CD14-positive monocyte (primary cell): ENCODE measurements at regions not wholly inside any gene's neighbourhood (a gene's known extent, or its start where the extent isn't known, plus 50 kb on each side); places are given as distances from the start of the nearest gene placed in this dataset.

Experiments
- DNase-seq, 3 donors: peaks; one replicate each; pipeline ENCODE4 v3.0.0-alpha.2; 2011 to 2022
- H2AFZ ChIP-seq: 2 replicates; pipeline ENCODE4 v1.6.0; 2012; ENCODE audit warnings: mild to moderate bottlenecking, low read depth, low read length, inconsistent platforms; ENCODE audit not compliant: insufficient read depth, poor library complexity, severe bottlenecking
- H3K27ac ChIP-seq, 2 donors: 1 replicate in 1 of 2; 2 replicates in 1 of 2; pipeline ENCODE4 v1.5.1; 2012 to 2013; ENCODE audit warnings: low read length in 2 of 2, control low read depth in 1 of 2, inconsistent platforms in 1 of 2, low read depth in 1 of 2, mild to moderate bottlenecking in 1 of 2
- H3K27me3 ChIP-seq, 2 donors: one replicate each; pipeline versions ENCODE4 v1.6.0 to v1.6.1; 2011 to 2013; ENCODE audit warnings: low read length in 2 of 2; ENCODE audit not compliant: control insufficient read depth in 2 of 2, insufficient read depth in 2 of 2
- H3K36me3 ChIP-seq, 2 donors: replicated peaks in 1 of 2; 1 replicate in 1 of 2; 2 replicates in 1 of 2; pipeline versions ENCODE4 v1.5.1 to v1.6.1; 2012 to 2013; ENCODE audit warnings: low read length in 2 of 2, control low read depth in 1 of 2, inconsistent platforms in 1 of 2, mild to moderate bottlenecking in 1 of 2; ENCODE audit not compliant: insufficient read depth in 2 of 2, control insufficient read depth in 1 of 2
- H3K4me1 ChIP-seq, 2 donors: 1 replicate in 1 of 2; 2 replicates in 1 of 2; pipeline versions ENCODE4 v1.5.1 to v1.6.1; 2012 to 2013; ENCODE audit warnings: low read length in 2 of 2, control low read depth in 1 of 2, inconsistent platforms in 1 of 2, mild to moderate bottlenecking in 1 of 2, moderate library complexity in 1 of 2; ENCODE audit not compliant: insufficient read depth in 2 of 2, control insufficient read depth in 1 of 2
- H3K4me2 ChIP-seq: replicated peaks from 2 replicates; pipeline ENCODE3; 2012; ENCODE audit warnings: low read length, moderate library complexity, mild to moderate bottlenecking; ENCODE audit not compliant: poor library complexity, severe bottlenecking; ENCODE audit errors: extremely low read depth
- H3K4me3 ChIP-seq, 3 experiments: fragments of 200-600 bp in 1 of 3; sonication (generic) in 1 of 3; replicated peaks in 1 of 3; 1 replicate in 2 of 3; 2 replicates in 1 of 3; pipeline ENCODE4 v1.5.1; 2011 to 2013; ENCODE audit warnings: low read length in 3 of 3, mild to moderate bottlenecking in 3 of 3, control low read depth in 2 of 3, low read depth in 2 of 3, inconsistent platforms in 1 of 3, moderate library complexity in 1 of 3
- H3K79me2 ChIP-seq: 2 replicates; pipeline ENCODE4 v1.6.0; 2012; ENCODE audit warnings: mild to moderate bottlenecking, control low read depth, inconsistent platforms, low read length, moderate library complexity; ENCODE audit not compliant: insufficient read depth
- H3K9ac ChIP-seq: 2 replicates; pipeline ENCODE4 v1.6.0; 2017; ENCODE audit warnings: low read length, mild to moderate bottlenecking; ENCODE audit not compliant: insufficient read depth, poor library complexity, severe bottlenecking
- H3K9me3 ChIP-seq, 2 donors: replicated peaks in 1 of 2; 1 replicate in 1 of 2; 2 replicates in 1 of 2; pipeline versions ENCODE4 v1.5.1 to v1.6.1; 2012 to 2013; ENCODE audit warnings: low read length in 2 of 2, control low read depth in 1 of 2; ENCODE audit not compliant: control insufficient read depth in 1 of 2, insufficient read depth in 1 of 2
- H4K20me1 ChIP-seq: 2 replicates; pipeline ENCODE4 v1.6.0; 2012; ENCODE audit warnings: mild to moderate bottlenecking, low read length, control low read depth, moderate library complexity; ENCODE audit not compliant: insufficient read depth
- H3K27ac Mint-ChIP-seq, 7 donors: one replicate each; pipeline ENCODE4 v1.8.0; 2020; ENCODE audit warnings: mild to moderate bottlenecking in 7 of 7, mixed read lengths in 7 of 7, moderate library complexity in 6 of 7, inconsistent platforms in 2 of 7
- H3K27me3 Mint-ChIP-seq, 3 donors: one replicate each; pipeline ENCODE4 v1.8.0; 2021 to 2022; ENCODE audit warnings: low read depth in 3 of 3, mild to moderate bottlenecking in 3 of 3, mixed read lengths in 3 of 3, moderate library complexity in 3 of 3, inconsistent platforms in 1 of 3
- H3K36me3 Mint-ChIP-seq, 2 donors: one replicate each; pipeline ENCODE4 v1.8.0; 2020; ENCODE audit warnings: mixed read lengths in 2 of 2, inconsistent platforms in 1 of 2, mild to moderate bottlenecking in 1 of 2
- H3K4me1 Mint-ChIP-seq: one replicate; pipeline ENCODE4 v1.8.0; 2020; ENCODE audit warnings: mild to moderate bottlenecking, mixed read lengths
- H3K4me3 Mint-ChIP-seq, 2 donors: one replicate each; pipeline ENCODE4 v1.8.0; 2020; ENCODE audit warnings: mild to moderate bottlenecking in 2 of 2, mixed read lengths in 2 of 2, moderate library complexity in 1 of 2
- H3K9me3 Mint-ChIP-seq, 7 donors: one replicate each; pipeline ENCODE4 v1.8.0; 2020 to 2022; ENCODE audit warnings: mixed read lengths in 7 of 7, mild to moderate bottlenecking in 6 of 7, moderate library complexity in 6 of 7, inconsistent platforms in 2 of 7
- WGBS: methylation state at CpG from one replicate; pipeline ENCODE4 v1.1.5; 2013; ENCODE audit warnings: missing lambda C conversion rate; ENCODE audit not compliant: insufficient coverage; 5-methylcytosine and 5-hydroxymethylcytosine counted together
- intact Hi-C, 2 donors: fragments of 100-400 bp; cut with micrococcal nuclease; formaldehyde crosslinking; loops; one replicate each; pipeline versions ENCODE4 v1.15.0 to v1.15.1; 2023
- TF ChIP-seq, protein P1 (sequence below): fragments of 200-600 bp; IDR thresholded peaks from one replicate; pipeline ENCODE4 v1.8.0; 2022; ENCODE audit warnings: antibody characterized with exemption, mild to moderate bottlenecking

DNA sequence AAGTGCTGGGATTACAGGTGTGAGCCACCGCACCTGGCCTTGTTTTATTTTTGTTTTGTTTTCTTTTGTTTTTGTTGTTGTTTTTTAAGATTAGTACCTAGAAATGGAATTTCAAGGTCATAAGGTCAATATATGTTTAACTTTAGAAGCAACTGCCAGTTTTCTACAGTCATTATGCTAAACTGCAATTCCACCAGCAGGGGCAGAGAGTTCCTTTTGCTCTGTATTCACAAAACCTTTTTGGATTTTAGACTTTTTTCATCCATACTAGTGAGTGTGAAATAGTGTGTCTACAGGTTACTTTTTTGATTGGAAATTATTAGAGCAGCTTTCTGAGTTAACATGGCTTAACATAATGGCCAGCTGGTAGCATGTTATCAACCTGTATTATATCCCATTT is 580.6 kb downstream of the TRIML1 start:
- Mint-ChIP-seq H3K27ac (no peak overlapping the region), H3K27me3 (peaks cover 0 to 2% (median 0%) of the 10 kb centered on the region in 3 donors), H3K9me3 (peaks cover 0 to 17% (median 4%) of the 10 kb centered on the region in 7 donors), H3K4me1 (no peaks in the 10 kb centered on the region), H3K4me3 (no peak overlapping the region), H3K36me3 (no peaks in the 10 kb centered on the region)
- Histone ChIP-seq H3K4me1 (no peaks in the 10 kb centered on the region), H3K79me2 (no peaks in the 10 kb centered on the region), H2AFZ (no peak overlapping the region), H3K36me3 (no peaks in the 10 kb centered on the region), H3K4me3 (no peak overlapping the region), H4K20me1 (no peaks in the 10 kb centered on the region), H3K27ac (no peak overlapping the region), H3K4me2 (no peak overlapping the region), H3K27me3 (no peaks in the 10 kb centered on the region), H3K9ac (no peak overlapping the region), H3K9me3 (peaks cover 3 to 16% of the 10 kb centered on the region in 2 donors)
- TF ChIP-seq, protein P1, sequence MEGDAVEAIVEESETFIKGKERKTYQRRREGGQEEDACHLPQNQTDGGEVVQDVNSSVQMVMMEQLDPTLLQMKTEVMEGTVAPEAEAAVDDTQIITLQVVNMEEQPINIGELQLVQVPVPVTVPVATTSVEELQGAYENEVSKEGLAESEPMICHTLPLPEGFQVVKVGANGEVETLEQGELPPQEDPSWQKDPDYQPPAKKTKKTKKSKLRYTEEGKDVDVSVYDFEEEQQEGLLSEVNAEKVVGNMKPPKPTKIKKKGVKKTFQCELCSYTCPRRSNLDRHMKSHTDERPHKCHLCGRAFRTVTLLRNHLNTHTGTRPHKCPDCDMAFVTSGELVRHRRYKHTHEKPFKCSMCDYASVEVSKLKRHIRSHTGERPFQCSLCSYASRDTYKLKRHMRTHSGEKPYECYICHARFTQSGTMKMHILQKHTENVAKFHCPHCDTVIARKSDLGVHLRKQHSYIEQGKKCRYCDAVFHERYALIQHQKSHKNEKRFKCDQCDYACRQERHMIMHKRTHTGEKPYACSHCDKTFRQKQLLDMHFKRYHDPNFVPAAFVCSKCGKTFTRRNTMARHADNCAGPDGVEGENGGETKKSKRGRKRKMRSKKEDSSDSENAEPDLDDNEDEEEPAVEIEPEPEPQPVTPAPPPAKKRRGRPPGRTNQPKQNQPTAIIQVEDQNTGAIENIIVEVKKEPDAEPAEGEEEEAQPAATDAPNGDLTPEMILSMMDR, result no peak
- DNase-seq, result no peak
- WGBS, result 100% methylated on average over 1 of the region's 1 CpG
- intact Hi-C loops, result no loop called here

- no peak overlapping the region for H3K4me3 Mint-ChIP-seq
- H3K9me3 Mint-ChIP-seq, result peaks cover 0 to 21% (median 3%) of the 10 kb centered on the region in 7 donors
- Histone ChIP-seq H3K4me1 (no peaks in the 10 kb centered on the region), H3K9me3 (peaks cover 5 to 18% of the 10 kb centered on the region in 2 donors), H3K79me2 (no peaks in the 10 kb centered on the region), H3K27ac (no peak overlapping the region), H3K27me3 (no peaks in the 10 kb centered on the region), H2AFZ (no peak overlapping the region), H3K4me3 (no peak overlapping the region), H3K9ac (no peak overlapping the region), H3K36me3 (no peaks in the 10 kb centered on the region), H3K4me2 (no peak overlapping the region), H4K20me1 (no peaks in the 10 kb centered on the region)
- H3K4me1 Mint-ChIP-seq, result no peaks in the 10 kb centered on the region
- H3K36me3 Mint-ChIP-seq, result no peaks in the 10 kb centered on the region
- TF ChIP-seq, protein P1, result no peak
- intact Hi-C loops, result no loop called here
- peaks cover 0 to 2% (median 0%) of the 10 kb centered on the region in 3 donors for H3K27me3 Mint-ChIP-seq
- H3K27ac Mint-ChIP-seq, result no peak overlapping the region
- no peak for DNase-seq
These were observed 583.7 kb downstream of the TRIML1 start for GRCh38 chr4:188722911-188723310.
